AG09319 (cell line): ENCODE measurements at regions not wholly inside any gene's neighbourhood (a gene's known extent, or its start where the extent isn't known, plus 50 kb on each side); places are given as distances from the start of the nearest gene placed in this dataset.

Experiments used
- DNase-seq: peaks from one replicate; pipeline ENCODE4 v3.0.0-alpha.2; 2010; ENCODE audit warnings: low read depth; ENCODE audit errors: extremely low read depth
- TF ChIP-seq, protein P1 (sequence below): IDR thresholded peaks from 2 replicates; pipeline ENCODE4 v1.5.1; 2011; ENCODE audit warnings: low read depth, mild to moderate bottlenecking, inconsistent platforms, low read length, moderate library complexity

DNA sequence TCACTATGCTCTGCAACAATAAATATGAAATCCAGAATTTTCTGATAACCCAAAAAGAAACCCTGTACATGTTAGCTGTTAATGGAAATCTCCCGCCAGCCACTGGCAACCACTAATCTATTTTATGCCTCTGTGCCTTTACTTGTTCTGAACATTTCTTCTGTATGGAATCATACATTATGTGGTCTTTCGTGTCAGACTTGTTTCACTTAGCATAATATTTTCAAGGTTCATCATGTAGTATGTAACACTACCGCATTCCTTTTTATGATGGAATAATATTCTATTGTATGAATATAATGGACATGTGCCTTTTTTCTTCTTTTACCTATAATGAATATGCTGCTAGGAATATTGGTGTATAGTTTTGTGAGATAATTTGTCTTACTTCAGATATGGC, 1123.3 kb downstream of the EFNB2 start:
- no peak for DNase-seq
- TF ChIP-seq, protein P1, sequence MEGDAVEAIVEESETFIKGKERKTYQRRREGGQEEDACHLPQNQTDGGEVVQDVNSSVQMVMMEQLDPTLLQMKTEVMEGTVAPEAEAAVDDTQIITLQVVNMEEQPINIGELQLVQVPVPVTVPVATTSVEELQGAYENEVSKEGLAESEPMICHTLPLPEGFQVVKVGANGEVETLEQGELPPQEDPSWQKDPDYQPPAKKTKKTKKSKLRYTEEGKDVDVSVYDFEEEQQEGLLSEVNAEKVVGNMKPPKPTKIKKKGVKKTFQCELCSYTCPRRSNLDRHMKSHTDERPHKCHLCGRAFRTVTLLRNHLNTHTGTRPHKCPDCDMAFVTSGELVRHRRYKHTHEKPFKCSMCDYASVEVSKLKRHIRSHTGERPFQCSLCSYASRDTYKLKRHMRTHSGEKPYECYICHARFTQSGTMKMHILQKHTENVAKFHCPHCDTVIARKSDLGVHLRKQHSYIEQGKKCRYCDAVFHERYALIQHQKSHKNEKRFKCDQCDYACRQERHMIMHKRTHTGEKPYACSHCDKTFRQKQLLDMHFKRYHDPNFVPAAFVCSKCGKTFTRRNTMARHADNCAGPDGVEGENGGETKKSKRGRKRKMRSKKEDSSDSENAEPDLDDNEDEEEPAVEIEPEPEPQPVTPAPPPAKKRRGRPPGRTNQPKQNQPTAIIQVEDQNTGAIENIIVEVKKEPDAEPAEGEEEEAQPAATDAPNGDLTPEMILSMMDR, result no peak

DNA sequence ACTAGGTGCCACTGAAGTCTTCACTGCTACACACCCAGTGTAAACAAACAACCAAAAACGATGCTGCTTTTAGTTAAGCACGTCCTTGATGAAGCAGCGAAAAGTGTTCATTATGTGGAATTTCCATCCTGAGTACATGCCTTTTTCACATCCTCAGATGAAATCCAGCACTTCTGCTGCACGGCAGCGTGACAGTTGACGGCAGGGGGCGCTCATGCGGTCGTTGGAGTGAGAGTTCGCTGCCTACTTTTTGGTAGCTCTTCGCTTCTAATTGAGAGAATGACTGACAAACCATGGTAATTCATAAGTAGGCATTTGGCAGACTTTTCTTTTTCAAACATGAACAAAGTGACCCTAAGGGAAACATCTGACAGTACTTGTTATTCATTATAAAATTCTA, 1124.9 kb downstream of the EFNB2 start:
- TF ChIP-seq, protein P1, result peak; percentile 34
- no peak for DNase-seq

DNA sequence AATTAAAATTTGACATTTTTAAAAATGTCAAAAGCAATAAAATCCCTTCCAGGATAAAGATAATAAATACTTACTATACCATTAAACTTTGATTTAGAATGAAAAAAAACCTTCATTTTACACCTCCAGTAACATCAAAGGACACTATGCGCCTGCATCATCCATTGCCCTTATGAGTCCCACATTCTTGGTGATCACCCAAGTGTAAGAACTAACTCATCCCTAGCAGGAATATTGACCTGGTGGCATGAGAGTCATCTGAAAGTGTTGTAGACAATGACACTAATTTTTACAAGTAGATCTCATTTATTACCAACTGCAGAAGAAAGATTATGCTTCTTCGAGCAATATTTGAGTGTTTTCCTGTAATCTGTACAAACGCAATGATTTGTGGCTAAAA, 1128.9 kb downstream of the EFNB2 start:
- TF ChIP-seq, protein P1, result no peak
- no peak for DNase-seq

DNA sequence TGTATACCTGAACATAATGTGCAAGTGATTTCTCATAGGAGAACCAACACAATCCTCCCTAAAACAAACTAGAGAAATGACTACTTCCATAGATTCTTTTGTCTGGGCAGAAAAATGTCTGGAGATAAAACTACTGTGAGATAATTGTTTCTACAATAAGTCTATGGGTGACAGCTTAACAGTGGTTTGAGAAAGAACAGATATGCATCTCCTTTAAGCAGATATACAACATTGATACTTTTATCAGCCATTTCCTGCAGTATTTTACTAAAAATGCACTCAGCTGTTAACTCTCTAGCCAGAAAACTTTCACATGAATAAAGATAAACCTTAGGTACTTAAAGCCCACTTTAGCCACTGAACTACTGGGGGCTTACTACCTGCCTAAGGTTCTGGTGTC, 1132.4 kb downstream of the EFNB2 start:
- TF ChIP-seq, protein P1, result no peak
- DNase-seq, result no peak

DNA sequence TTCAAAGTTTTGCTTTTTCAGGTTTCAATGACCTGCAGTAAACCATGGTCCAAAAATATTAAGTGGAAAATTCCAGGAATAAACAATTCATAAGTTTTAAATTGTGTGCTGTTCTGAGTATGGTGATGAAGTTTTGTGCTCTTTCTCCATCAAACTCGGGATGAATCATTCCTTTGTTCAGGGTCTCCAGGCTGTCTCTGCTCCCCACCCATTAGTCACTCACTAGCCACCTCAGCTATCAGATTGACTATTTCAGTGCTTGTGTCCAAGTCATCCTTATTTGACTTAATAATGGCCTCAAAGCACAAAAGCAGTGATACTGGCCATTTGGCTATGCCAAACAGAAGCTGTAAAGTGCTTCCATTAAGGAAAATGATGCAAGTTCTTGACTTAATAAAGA, 1140.4 kb downstream of the EFNB2 start:
- TF ChIP-seq, protein P1, result no peak
- DNase-seq, result no peak

DNA sequence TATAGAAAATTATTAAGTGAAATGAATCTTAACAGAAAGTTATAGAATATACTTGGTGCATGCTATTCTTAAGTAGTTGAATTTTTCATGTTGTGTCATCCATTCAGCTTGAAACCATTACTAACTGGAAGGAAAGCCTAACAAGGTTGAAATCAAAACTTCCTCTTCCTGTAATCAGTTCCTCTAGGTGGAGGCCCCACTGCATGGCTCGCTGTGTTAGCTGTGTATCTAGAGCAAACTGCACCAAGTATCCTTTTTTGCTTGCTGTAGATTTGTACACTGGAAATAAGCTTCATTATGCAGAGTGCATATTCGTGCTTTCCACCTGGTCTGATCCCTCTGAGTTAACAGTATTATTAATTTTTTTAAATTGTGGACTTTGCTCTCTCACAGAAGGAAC, 1146.1 kb downstream of the EFNB2 start:
- TF ChIP-seq, protein P1, result no peak
- no peak for DNase-seq

DNA sequence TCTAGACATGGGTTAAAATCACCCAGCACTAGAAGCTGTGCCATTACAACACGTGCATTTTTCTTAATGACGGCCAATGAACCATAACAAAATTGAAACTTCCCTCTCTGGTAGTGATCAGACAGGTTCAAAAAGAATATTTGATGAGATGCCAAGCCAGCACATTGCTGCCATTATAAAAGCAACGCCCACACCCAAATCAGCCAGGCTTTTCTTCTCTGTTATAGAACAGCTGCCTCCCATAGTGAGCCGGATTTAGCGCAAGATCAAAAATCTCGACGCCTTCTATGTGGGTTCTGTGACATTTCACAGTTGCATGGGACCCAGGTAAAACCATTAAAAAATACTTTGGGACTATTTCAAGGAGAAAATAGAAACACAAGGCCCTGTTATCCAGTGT, 1158.0 kb downstream of the EFNB2 start:
- DNase-seq, result no peak
- TF ChIP-seq, protein P1, result no peak
